Head of caudate nucleus (tissue), 42 donors: ENCODE measurements at regions not wholly inside any gene's neighbourhood (a gene's known extent, or its start where the extent isn't known, plus 50 kb on each side); places are given as distances from the start of the nearest gene placed in this dataset.
A peak's percentile ranks its signal among the peaks of the same experiment; 100 is the strongest.
"Not testable (repeated sequence)": the region's sequence is repeated elsewhere in the genome, so short reads cannot be mapped to it uniquely, and the experiment has no call there.

ENCODE experiments used
- DNase-seq, 42 donors: peaks; one replicate each; pipeline versions ENCODE4 v3.0.0 to v3.0.0-alpha.2; 2020 to 2021; ENCODE audit warnings: mixed read lengths in 7 of 42
- intact Hi-C: fragments of 100-400 bp; cut with DNase I; formaldehyde crosslinking; loops from one replicate; pipeline ENCODE4 v1.15.0; 2022

DNA sequence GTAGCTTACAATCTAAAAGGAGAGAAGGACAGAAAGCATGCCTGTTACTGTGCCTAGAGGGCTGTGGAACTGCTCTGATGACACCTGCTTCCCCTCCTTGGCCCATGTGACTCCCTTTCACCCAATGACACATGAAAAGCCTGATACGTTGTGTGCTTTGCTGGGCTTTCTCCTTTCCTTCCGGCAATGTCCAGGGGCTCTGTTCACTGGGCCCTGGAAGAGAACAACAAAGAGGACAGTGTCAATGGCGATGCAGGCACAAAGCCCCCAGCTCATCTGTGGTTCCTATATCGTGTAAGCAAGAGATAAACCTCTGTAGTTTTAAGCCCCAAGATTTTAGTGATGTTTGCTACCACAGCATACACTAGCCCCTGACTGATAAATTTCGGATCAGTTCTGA lies 306.1 kb downstream of the ABCC12 start:
- intact Hi-C loops, result no loop called here
- peak in 1 of 42 donors; percentile 16 for DNase-seq

DNA sequence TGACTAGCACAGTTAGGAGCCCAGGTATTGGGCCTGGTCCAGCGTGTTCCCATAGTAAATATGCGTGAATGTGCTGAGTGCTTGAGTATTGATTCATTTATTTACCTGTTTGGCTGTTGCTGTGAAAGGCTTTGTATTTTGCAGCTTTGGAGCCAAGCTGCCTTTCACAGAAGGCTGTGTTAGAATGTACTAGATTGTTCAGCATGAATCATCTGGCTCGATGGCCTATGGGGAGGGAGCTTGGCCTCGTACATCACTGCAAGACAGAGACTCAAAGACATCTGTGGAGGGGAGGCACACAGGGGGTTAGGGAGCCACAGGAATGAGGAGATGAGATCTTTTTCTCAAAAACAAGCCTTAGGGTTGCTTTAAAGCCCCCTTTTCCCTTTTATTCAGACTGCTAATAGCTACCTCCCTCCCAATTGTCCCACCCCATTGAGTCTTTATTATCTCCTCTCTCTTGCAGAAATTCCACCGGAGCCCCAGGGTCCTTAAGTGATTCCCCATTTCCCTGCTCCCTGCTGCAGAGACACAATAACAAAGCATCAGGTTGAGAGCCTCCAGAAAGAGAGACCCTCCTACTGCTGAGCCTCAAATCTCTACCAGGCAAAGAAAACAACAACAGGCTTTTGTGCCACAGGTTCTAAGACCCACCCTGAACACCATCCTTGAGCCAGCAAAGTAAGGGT lies 307.2 kb downstream of the ABCC12 start:
- DNase-seq, result peak in 34 of 42 donors; percentile 7 to 80 (median 48)

DNA sequence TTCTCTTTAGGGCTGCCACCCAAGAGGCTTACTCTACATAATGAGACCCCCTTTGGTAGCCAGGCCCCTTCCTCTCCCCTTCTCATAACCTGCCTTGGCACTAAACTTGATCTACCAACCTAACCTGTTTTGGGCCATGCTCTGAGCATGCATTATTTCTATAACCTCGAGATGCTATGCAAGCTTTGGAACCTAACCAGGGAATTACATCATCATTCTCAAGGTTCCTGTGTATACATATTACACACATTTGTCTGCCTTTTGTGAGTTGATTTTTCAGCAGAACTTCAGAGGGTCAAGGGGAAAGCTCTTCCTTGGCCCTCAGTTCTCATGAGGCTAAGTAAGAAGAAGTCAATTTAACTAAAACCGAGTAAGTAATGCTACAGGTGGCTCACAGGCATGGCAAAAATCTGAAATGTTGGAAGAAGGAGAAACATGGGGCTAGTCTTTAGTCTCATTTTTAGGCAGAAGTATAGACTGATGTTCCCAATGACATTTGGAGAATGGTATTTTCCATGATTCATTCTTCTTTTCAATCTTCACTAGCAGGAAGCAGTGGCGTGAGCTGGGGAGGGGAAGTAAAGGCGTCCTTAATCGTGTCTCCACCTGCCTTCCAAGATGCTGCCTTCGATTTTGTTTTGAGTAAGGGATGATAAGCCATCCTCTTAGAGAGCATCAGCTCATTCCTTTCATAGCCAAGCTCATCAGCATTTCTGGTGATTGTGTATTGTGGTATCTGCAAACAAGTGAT lies 308.4 kb downstream of the ABCC12 start:
- intact Hi-C loops, result no loop called here

More for the DNA sequence above, 307.2 kb downstream of the ABCC12 start:
- intact Hi-C loops, result no loop called here

DNA sequence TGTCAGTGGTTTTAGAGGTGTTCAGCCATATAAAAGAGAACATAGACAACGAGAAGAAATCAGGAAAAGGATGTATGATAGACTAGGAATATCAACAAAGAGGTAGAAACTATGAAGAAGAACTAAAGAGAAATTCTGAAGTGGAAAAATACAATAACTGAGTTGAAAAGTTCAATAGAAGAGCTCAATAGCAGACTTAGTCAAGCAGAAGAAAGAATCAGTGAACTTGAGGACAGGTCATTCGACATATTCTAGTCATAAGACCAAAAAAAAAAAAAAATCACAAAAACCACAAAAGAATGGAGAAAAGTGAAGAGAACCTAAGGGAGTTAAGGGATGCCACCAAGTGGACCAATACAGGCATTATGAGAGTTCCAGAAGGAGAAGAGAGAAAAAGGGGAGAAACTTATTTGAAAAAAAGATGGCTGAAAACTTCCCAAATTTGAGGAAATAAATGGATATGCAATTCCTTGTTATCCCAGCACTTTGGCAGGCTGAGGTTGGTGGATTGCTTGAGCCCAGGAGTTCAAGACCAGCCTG lies 321.2 kb downstream of the ABCC12 start:
- no peak for DNase-seq
- intact Hi-C loops, result no loop called here

More for the DNA sequence above, 308.4 kb downstream of the ABCC12 start:
- DNase-seq, result no peak

DNA sequence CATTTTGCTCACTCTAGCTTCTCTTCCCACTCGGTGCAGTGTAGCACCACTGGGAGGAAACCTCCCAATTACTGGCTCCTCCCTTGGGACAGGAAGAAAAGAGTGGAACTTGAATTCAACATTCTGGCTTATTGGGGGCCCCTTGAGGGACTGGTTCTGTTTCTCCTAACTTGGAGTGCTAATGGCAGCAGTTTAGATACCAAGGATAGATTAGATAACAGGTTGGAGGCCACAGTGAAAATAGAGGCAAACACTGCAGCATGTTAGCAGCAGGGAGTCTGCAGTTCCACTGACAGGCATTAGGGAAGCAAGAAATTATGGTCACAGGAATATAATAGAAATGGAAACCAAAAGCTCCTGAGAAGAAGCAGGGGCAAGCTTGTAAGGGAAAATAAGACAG lies 322.0 kb downstream of the ABCC12 start:
- intact Hi-C loops, result no loop called here
- no peak for DNase-seq

DNA sequence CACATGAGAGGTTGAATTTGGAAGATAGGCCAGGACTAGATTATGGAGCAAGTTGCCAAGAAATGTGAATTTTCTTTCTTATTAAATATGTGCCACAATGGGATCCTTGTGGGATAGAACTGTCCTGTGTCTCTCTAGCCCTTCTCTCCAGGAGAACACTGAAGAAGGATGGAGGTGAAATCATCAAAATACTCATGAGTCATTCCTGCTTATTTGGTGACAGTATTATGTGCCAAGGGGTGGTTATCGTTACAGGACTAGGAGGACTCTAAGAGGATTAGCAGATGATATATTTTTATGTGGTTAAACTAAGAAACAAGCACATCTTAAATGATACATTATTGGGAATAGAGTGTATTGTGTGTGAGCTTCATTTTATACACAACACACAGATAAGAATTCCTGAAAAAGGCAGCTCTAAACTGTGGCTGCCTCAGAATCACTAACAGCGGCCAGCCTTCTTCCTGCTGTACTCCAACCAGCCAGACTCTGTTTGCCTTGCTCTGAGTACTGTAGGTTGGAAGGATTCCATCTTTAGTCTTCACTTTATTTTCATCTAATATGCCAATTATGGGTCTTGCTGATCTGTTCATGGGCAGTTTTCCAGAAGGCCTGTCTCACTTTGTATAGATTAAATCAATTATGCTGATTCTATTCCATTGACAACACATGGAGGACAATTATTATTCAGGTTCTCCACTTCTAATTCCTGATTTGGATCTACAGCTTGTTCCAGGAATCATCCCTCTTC lies 325.8 kb downstream of the ABCC12 start:
- no peak for DNase-seq
- intact Hi-C loops, result no loop called here

DNA sequence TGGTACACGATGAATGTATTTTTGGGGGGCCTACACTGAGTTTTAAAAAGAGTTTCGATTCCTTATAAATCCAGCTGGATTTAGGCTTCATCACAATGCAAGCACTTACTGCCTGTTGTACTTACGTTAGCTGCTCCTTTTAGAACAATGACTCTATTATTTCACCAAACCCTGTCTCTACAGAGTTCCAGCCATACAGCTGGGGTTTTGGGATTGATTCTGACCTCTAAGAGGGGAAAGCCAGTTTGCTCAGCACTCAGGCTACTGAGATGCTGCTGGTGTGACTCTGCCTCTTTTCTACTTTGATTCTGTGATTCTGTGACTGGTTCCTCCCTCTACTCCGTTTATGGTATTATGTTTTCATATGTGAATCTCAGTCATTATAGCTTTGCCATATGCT lies 329.7 kb downstream of the ABCC12 start:
- DNase-seq, result peak in 11 of 42 donors; percentile 15 to 53 (median 34)
- intact Hi-C loops, result no loop called here

DNA sequence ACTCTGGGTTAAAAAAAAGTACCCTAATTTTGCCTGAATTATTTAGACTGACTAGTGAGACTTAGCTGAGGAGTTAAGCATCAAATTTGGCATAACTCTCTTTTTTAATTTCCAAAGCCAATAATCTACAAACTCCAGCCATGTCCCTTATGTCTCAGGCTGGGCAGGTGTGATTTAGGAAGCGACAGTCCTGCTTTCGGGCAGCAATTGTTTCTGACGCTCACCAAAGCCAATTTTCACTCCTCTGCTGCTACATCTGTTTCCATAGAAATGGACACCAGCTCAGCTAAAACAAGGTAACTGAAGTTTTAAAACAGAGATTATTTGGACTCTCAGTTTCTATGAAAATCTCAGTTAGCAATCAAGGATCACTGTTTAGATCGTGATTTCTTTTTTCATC lies 338.7 kb downstream of the ABCC12 start:
- intact Hi-C loops, result no loop called here

DNA sequence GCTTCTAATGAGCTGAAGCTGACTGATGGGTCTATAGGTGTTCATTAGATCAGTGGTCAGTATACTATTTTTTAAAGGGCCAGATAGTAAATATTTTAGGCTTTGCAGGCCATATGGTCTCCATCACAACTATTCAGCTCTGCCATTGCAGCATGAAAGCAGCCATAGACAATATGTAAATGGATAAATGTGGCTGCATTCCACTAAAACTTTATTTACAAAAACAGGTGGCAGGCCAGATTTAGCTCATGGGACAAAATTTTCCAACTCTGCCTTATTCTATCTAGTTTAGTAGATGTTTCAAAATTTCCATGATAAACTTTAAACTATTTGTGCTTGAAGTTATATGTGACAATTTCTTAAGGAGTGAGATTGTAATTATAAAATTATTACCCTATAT lies 339.3 kb downstream of the ABCC12 start:
- intact Hi-C loops, result no loop called here

More for the DNA sequence above, 338.7 kb downstream of the ABCC12 start:
- DNase-seq, result no peak

DNA sequence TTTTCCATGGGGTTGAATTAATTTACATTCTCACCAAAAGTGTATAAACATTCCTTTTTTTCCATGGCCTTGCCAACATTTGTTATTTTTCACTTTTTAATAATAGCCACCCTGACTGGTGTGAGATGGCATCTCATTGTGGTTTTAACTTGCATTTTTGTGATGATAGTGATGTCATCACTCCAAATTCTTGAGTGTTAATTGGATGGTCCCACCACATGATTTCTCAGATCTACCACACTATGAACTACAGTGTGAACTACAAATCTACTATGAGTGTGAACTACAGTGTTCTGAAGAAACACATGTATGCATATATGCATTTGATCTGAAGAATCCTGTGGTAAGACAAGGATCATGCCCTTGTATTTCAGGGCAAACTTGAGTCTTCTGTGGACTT lies 340.1 kb downstream of the ABCC12 start:
- DNase-seq, result no peak
- intact Hi-C loops, result no loop called here

More for the DNA sequence above, 339.3 kb downstream of the ABCC12 start:
- DNase-seq, result no peak

DNA sequence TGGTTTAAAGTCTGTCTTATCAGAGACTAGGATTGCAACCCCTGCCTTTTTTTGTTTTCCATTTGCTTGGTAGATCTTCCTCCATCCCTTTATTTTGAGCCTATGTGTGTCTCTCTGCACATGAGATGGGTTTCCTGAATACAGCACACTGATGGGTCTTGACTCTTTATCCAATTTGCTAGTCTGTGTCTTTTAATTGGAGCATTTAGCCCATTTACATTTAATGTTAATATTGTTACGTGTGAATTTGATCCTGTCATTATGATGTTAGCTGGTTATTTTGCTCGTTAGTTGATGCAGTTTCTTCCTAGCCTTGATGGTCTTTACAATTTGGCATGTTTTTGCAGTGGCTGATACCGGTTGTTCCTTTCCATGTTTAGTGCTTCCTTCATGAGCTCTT lies 344.0 kb downstream of the ABCC12 start:
- intact Hi-C loops, DNase-seq: not testable (repeated sequence)

DNA sequence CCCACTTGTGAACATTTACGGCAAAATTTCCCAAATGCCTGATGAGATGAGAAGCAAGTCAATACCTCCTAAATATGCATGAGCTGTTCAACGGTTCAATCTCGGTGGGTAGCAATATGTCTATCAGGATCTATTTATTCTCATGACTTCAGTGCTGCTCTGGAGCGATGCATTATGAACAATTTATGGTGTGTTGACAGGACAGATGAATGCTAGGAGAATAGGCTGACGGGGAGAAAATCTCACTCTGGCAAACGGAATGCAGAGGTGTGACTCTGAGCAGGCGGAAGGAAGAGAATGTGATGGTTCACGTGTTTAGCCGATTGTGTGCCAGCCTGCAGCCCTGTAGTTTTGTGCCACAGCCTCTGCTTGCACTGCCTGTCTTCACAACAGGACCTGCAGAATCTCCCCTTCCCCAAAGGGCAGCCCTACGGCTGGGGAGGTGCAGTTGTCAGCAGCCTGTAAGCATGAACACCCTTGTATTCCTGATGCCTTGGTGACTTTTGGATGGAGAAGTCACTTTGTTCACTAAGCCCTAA lies 345.2 kb downstream of the PHKB start:
- peak in 15 of 42 donors; percentile 9 to 47 (median 21) for DNase-seq

DNA sequence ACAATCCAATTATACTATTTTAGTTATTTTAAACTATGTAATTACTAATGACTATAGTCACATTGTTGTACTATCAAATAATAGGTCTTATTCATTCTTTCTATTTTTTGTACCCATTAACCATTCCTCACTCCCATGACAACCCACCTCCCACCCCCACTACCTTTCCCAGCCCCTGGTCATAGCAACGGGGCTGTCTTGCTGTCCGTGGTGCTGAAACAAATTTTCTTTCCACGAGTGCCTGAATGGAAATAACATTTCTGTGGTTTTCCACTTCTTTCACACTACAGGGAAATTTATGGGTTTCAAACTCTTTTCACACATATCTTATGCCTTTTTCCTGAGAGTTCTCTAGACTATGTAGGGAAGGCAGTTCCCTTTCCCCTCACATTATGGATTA lies 326.6 kb downstream of the PHKB start:
- intact Hi-C loops, result no loop called here
- no peak for DNase-seq

More for the DNA sequence above, 345.2 kb downstream of the PHKB start:
- intact Hi-C loops, result no loop called here

DNA sequence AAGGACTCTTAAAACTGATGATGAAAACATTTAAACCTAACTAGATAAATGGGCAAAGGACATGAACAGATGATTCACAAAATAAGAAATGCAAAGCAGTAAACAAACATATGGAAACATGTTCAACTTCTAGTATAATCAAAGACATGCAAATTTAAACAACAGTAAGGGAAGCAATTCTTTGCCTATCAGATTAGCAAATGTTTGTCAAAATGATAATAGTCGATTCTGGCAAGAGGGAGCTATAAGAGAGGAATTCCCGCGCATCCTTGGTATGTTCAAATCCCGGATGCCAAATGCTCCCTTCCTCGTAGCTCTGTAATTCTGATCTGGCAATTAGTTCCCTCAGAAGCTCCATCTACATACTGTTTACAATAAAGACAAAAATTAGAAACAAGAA lies 320.5 kb downstream of the PHKB start:
- intact Hi-C loops, result no loop called here

DNA sequence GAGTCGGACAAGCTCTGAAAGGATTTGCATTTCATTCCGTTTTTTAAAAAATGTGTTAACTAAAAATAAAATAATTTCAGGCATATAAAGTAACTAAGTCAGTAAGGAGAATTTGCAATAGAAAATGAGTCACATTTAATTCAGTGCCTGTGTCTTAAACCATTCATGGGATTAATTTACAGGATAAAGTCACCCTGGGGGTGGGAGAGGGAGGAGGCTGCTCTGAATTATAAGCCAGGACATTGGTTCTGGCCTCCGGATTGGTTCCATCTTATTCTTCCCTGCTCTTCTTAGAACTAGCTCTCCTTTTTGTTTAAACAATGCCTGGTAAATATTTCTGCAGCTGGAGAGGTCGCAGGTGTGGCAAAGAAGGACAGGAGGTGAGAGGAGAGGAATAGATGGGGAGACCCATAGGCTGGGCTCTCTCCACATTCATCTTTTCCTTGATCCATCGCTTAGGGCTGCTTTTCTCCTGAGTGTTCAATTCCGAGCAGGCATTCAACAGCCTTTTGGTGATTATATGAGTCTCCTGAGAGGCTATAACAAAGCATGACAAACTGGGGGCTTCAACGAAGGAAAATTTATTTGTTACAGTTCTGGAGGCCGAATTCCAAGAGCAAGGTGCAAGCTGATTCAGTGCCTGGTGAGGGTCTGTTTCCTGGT lies 319.2 kb downstream of the PHKB start:
- peak in 3 of 42 donors; percentile 6 to 36 (median 10) for DNase-seq
- intact Hi-C loops, result no loop called here

More for the DNA sequence above, 320.5 kb downstream of the PHKB start:
- DNase-seq, result no peak

DNA sequence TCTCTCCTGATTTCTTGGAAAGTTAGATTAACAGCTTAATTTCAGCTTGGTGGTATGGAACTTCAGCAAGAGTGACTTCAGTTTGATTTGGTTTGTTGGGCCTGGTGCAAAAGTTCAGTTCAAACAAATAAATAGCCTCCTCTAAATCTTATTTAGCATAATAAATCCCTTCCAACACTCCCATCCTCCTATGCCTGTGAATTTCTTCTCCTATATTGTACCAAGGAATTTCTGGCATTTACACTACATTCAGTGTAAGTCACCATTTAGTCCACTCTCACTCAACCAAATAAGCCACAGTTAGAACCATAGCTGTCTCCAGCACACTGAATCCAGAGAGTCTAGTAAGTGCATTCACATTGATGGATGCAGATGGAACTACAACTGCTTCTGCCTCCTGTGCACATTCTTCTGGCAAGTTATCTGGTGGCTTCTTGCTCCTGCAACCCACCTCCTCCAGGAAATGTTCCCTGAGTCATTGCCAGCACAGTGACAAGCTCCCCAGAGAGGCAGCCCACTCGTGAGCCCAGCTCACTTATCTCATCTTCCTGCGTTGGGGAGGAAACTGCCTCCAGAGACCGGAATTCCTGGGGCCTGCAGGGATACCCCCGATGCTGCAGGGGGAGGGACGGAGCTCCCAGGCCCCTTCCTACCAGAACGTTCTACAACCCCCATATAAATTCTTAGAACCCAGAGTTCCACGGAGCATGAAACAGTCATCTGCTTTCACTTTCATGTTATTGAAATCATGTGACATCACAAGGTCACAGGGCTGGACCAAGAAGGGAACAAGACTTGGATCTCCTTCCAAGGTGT lies 318.3 kb downstream of the PHKB start:
- intact Hi-C loops, result no loop called here
- DNase-seq, result peak; percentile 29 to 91 (median 67)

DNA sequence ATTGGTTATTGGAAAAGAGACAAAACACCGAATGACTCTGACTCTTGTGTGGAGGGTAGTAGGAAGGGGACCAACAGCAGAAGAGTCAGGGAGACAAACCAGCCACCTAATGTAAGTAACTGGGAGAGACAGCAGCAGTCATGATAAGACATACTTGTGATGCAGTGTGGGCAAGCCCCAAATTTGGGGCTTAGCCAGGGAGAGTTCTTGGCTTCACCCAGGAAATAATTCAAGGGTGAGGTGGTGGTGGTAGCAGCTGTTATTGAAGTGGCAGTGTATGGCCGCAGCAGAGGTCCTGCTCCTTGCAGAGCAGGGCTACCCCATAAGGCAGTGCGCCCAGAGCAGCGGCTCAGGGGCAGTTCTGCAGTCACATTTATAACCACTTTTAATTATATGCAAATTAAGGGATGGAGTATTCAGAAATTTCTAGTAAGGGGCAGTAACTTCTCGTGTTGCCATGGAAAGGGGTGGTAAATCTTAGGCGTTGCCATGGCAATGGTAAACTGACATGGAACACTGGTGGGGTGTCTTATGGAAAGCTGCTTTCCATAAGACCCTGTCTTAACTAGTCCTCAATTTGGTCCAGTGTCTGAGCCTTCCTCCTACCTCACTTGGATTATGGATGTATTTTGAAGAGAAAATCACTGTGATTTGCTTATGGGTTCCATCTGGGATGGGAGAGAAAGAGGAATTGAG lies 317.1 kb downstream of the PHKB start:
- no peak for DNase-seq
- intact Hi-C loops, result no loop called here
